Ishikawa (cell line): ENCODE measurements at regions not wholly inside any gene's neighbourhood (a gene's known extent, or its start where the extent isn't known, plus 50 kb on each side); places are given as distances from the start of the nearest gene placed in this dataset.

Experiments
- CEBPB ChIP-seq: IDR thresholded peaks from 2 replicates; pipeline ENCODE4 v1.6.1; 2012
- CREB1 ChIP-seq: IDR thresholded peaks from 2 replicates; pipeline ENCODE4 v1.6.1; 2012; ENCODE audit warnings: low read depth
- EGR1 ChIP-seq: IDR thresholded peaks from 2 replicates; pipeline ENCODE4 v1.6.1; 2012
- EP300 ChIP-seq: IDR thresholded peaks from 2 replicates; pipeline ENCODE4 v1.6.1; 2012; ENCODE audit warnings: borderline replicate concordance
- FOXM1 ChIP-seq: IDR thresholded peaks from 2 replicates; pipeline ENCODE4 v1.6.1; 2012; ENCODE audit warnings: low read depth, borderline replicate concordance
- MAX ChIP-seq: IDR thresholded peaks from 2 replicates; pipeline ENCODE4 v1.6.1; 2012
- NFIC ChIP-seq: IDR thresholded peaks from 2 replicates; pipeline ENCODE4 v1.6.1; 2012
- RAD21 ChIP-seq: IDR thresholded peaks from 2 replicates; pipeline ENCODE4 v1.6.1; 2012; ENCODE audit warnings: low read depth
- REST ChIP-seq: IDR thresholded peaks from 2 replicates; pipeline ENCODE4 v1.6.1; 2012; ENCODE audit warnings: low read depth, mild to moderate bottlenecking
- TAF1 ChIP-seq: IDR thresholded peaks from 2 replicates; pipeline ENCODE4 v1.6.1; 2012; ENCODE audit warnings: low read depth, mild to moderate bottlenecking
- TCF12 ChIP-seq: IDR thresholded peaks from 2 replicates; pipeline ENCODE4 v1.6.1; 2012; ENCODE audit warnings: low read depth
- TEAD4 ChIP-seq: IDR thresholded peaks from 2 replicates; pipeline ENCODE4 v1.6.1; 2012
- YY1 ChIP-seq: IDR thresholded peaks from 2 replicates; pipeline ENCODE4 v1.6.1; 2012; ENCODE audit warnings: low read depth
- ZBTB7A ChIP-seq: IDR thresholded peaks from 2 replicates; pipeline ENCODE4 v1.6.1; 2012; ENCODE audit warnings: low read depth
- TF ChIP-seq, protein P1 (sequence below): IDR thresholded peaks from 2 replicates; pipeline ENCODE4 v1.6.1; 2012

- TF ChIP-seq REST (no peak), CREB1 (no peak), FOXM1 (no peak), TEAD4 (no peak), RAD21 (no peak), EP300 (no peak)
These were observed 409.9 kb downstream of the LPIN1 start for GRCh38 chr2:12156349-12156748.

DNA sequence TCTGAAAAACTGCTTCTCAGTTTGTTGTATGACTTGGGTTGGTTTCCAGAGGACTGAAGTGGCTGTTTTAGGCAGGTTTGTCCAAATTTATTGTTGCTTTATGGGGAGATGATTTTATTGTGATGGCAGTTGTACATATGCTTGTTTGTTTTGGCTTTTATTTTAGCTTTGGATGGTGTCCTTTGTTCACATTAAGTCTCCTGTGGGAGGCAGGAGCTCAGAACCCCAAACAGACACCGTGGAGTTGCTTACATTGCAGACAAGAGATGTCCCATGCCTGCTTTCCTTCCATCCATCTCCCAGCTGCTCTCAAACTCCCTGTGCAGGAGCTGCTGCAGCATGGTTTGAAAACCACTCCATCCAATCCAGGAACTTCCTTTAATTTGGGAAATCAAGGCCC, 414.7 kb downstream of the LPIN1 start:
- TF ChIP-seq EP300 (no peak), TAF1 (no peak), CEBPB (no peak), TCF12 (no peak), REST (no peak), MAX (no peak)

- TF ChIP-seq ZBTB7A, result no peak
- TF ChIP-seq TCF12, result no peak
- TF ChIP-seq REST, result no peak
- TF ChIP-seq, protein P1, sequence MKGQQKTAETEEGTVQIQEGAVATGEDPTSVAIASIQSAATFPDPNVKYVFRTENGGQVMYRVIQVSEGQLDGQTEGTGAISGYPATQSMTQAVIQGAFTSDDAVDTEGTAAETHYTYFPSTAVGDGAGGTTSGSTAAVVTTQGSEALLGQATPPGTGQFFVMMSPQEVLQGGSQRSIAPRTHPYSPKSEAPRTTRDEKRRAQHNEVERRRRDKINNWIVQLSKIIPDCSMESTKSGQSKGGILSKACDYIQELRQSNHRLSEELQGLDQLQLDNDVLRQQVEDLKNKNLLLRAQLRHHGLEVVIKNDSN, result no peak
- no peak for TF ChIP-seq TEAD4
- no peak for TF ChIP-seq CREB1
- no peak for TF ChIP-seq CEBPB
- no peak for TF ChIP-seq TAF1
- TF ChIP-seq MAX, result no peak
- TF ChIP-seq NFIC, result no peak
These were observed 416.1 kb downstream of the LPIN1 start for GRCh38 chr2:12162269-12163247.

DNA sequence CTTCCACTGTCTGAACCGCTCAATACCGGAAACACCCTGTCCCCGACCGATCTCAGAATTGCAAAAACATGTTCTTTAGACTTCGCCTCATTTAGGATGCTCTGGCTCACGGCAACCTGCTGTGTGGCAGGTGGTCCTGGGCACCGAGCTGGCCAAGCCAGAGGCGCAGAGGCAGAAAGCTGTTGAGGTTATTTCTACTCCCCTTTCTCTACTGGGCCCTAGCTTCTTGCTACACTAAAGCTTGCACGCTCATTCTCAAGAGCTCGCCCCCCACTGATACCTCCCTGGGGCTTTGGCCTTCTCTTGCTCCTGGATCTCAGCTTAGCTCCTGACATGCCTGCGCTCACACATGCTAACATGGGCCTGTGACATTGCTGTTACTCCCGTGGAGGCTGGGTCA, 417.4 kb downstream of the LPIN1 start:
- no peak for TF ChIP-seq NFIC
- TF ChIP-seq MAX, result no peak

DNA sequence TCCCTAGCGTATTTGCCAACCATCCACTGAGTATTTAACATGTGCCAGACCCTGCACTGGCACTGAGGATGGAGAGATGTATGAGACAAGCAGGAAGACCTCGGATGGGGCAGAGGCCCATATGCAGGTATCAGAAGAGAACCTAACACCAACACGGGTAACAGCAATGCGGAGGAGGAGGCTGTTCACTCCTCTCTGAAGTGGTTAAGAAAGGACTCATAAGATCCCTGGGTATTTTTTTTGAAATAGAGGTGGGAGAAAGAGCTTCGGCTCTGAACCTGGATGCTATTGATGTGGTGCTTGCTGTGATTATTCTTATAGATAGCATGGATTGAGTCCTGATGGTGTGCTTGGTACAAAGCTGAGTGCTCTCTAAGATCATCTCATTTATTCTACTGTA, 418.3 kb downstream of the LPIN1 start:
- TF ChIP-seq TAF1, result no peak
- no peak for TF ChIP-seq REST
- no peak for TF ChIP-seq CEBPB
- TF ChIP-seq ZBTB7A, result no peak
- no peak for TF ChIP-seq YY1
- TF ChIP-seq RAD21, result no peak
- no peak for TF ChIP-seq FOXM1
- TF ChIP-seq, protein P1, result no peak
- TF ChIP-seq MAX, result no peak
- TF ChIP-seq EGR1, result no peak
- no peak for TF ChIP-seq TEAD4
- no peak for TF ChIP-seq NFIC
- no peak for TF ChIP-seq TCF12
- TF ChIP-seq EP300, result no peak
- no peak for TF ChIP-seq CREB1
